Left cardiac atrium (tissue), 4 donors: ENCODE measurements at regions not wholly inside any gene's neighbourhood (a gene's known extent, or its start where the extent isn't known, plus 50 kb on each side); places are given as distances from the start of the nearest gene placed in this dataset.

Experiments used
- ATAC-seq, 2 donors: fragments of 200-7000 bp; cut with Tn5 transposase; one replicate each; pipeline ENCODE4 v1.9.1; 2020; ENCODE audit warnings: mild to moderate bottlenecking in 2 of 2, moderate library complexity in 2 of 2
- DNase-seq: peaks from one replicate; pipeline ENCODE4 v3.0.0-alpha.2; 2020
- intact Hi-C, 2 donors: fragments of 100-400 bp; cut with DNase I; formaldehyde crosslinking; loops; one replicate each; pipeline versions ENCODE4 v1.14.1 to v1.15.1; 2022 to 2023
- donor health status: DM: no; HTN: yes; CAD: no.
- donor health status: DM: no; HTN: yes; CAD: no; lungs with severe emphysema.
- donor health status: DM: yes; HTN: yes; CAD: no.
- donor health status: Dilated cardiomyopathy.

- DNase-seq: no peak
- intact Hi-C loops: no loop called here
- no peak for ATAC-seq
These were observed 100.6 kb upstream of the GPM6B start for GRCh38 chrX:13917507-13917906.

GRCh38 chrX:13911586-13911985 is 94.7 kb upstream of the GPM6B start:
- ATAC-seq (peak in 1 of 2 donors; percentile 36), DNase-seq (no peak)
- intact Hi-C loops: no loop called here

GRCh38 chrX:13906093-13906492 is 89.2 kb upstream of the GPM6B start:
- intact Hi-C loops: no loop called here
- ATAC-seq (no peak), DNase-seq (no peak)

GRCh38 chrX:13903405-13903804 is 86.5 kb upstream of the GPM6B start:
- intact Hi-C loops: no loop called here
- DNase-seq (no peak), ATAC-seq (no peak)

- no peak for DNase-seq
- no peak for ATAC-seq
- intact Hi-C loops: no loop called here
These were observed 85.5 kb upstream of the GPM6B start for GRCh38 chrX:13902406-13902805.

GRCh38 chrX:13901354-13901753 is 84.5 kb upstream of the GPM6B start:
- intact Hi-C loops: no loop called here
- ATAC-seq: no peak
- DNase-seq: no peak

- intact Hi-C loops: no loop called here
- DNase-seq: no peak
- no peak for ATAC-seq
These were observed 83.5 kb upstream of the GPM6B start for GRCh38 chrX:13900351-13900750.

- ATAC-seq: peak in 1 of 2 donors; percentile 88
These were observed 82.7 kb upstream of the GPM6B start for GRCh38 chrX:13899607-13900006.

GRCh38 chrX:13898603-13899002 is 81.7 kb upstream of the GPM6B start:
- intact Hi-C loops: no loop called here
- DNase-seq (no peak), ATAC-seq (no peak)

More at GRCh38 chrX:13899607-13900006, 82.7 kb upstream of the GPM6B start:
- intact Hi-C loops: no loop called here
- no peak for DNase-seq

GRCh38 chrX:13898083-13898482 is 81.2 kb upstream of the GPM6B start:
- intact Hi-C loops: no loop called here
- ATAC-seq (peak in 1 of 2 donors; percentile 44), DNase-seq (peak; percentile 32)

- intact Hi-C loops: no loop called here
- no peak for ATAC-seq
- DNase-seq: no peak
These were observed 80.7 kb upstream of the GPM6B start for GRCh38 chrX:13897566-13897965.

- ATAC-seq (peak in 1 of 2 donors; percentile 23), DNase-seq (no peak)
- intact Hi-C loops: no loop called here
These were observed 78.1 kb upstream of the GPM6B start for GRCh38 chrX:13894888-13895565.

- DNase-seq (peak; percentile 36), ATAC-seq (no peak)
- intact Hi-C loops: no loop called here
These were observed 76.9 kb upstream of the GPM6B start for GRCh38 chrX:13893826-13894225.

GRCh38 chrX:13892856-13893255 is 76.0 kb upstream of the GPM6B start:
- DNase-seq: no peak
- intact Hi-C loops: no loop called here
- no peak for ATAC-seq

GRCh38 chrX:13891377-13892140 is 74.7 kb upstream of the GPM6B start:
- ATAC-seq (no peak), DNase-seq (no peak)
- intact Hi-C loops: no loop called here

- DNase-seq (no peak), ATAC-seq (no peak)
- intact Hi-C loops: no loop called here
These were observed 73.9 kb upstream of the GPM6B start for GRCh38 chrX:13890806-13891205.

- DNase-seq (no peak), ATAC-seq (no peak)
- intact Hi-C loops: no loop called here
These were observed 71.4 kb upstream of the GPM6B start for GRCh38 chrX:13888284-13888683.

GRCh38 chrX:13885591-13885990 is 68.7 kb upstream of the GPM6B start:
- no peak for DNase-seq
- ATAC-seq: no peak
- intact Hi-C loops: no loop called here

GRCh38 chrX:13876652-13877051 is 59.8 kb upstream of the GPM6B start:
- intact Hi-C loops: no loop called here
- DNase-seq (no peak), ATAC-seq (peak in 1 of 2 donors; percentile 71)

GRCh38 chrX:13875572-13875971 is 58.7 kb upstream of the GPM6B start:
- DNase-seq (no peak), ATAC-seq (no peak)
- intact Hi-C loops: no loop called here

GRCh38 chrX:13868591-13868990 is 51.7 kb upstream of the GPM6B start:
- no peak for DNase-seq
- intact Hi-C loops: no loop called here
- ATAC-seq: no peak
